HCT116 (cell line): ENCODE measurements at regions not wholly inside any gene's neighbourhood (a gene's known extent, or its start where the extent isn't known, plus 50 kb on each side); places are given as distances from the start of the nearest gene placed in this dataset.

Experiments
- ATAC-seq: fragments of 200-7000 bp; cut with Tn5 transposase; 2 replicates; pipeline ENCODE4 v1.9.1; 2020; ENCODE audit warnings: mild to moderate bottlenecking, moderate library complexity
- BruUV-seq: library from RNA; stranded (reverse); fragments of 400-500 nt; replicated peaks from 2 replicates; lab custom pipeline; 2021; lab: Mats Ljungman, UMichigan
- CTCF ChIA-PET: fragments of 300-600 bp; sonication (Branson Sonifier 250); formaldehyde crosslinking; loops from one replicate; lab custom pipeline; 2021; ENCODE audit warnings: antibody characterized with exemption; lab: Charles Lee
- POLR2A ChIA-PET: fragments of 300-600, 350-600 bp; sonication (Branson Sonifier 250); formaldehyde crosslinking; loops from one replicate; lab custom pipeline; 2021; ENCODE audit warnings: antibody characterized with exemption; lab: Charles Lee
- RAD21 ChIA-PET, 2 experiments: fragments of 300-600 bp; sonication (Branson Sonifier 250); formaldehyde crosslinking; loops; one replicate each; lab custom pipeline; 2023; ENCODE audit warnings: low total read pairs in 2 of 2; ENCODE audit not compliant: uncharacterized antibody in 2 of 2, unreplicated experiment in 2 of 2, low non-redundant PET in 1 of 2; lab: Charles Lee
- DNase-seq: peaks from one replicate; pipeline ENCODE4 v3.0.0-alpha.2; 2010; ENCODE audit warnings: low read depth, low spot score
- H2AFZ ChIP-seq: fragments of 200-600 bp; shearing (Covaris generic), sonication (generic); 2 replicates; pipeline ENCODE4 v1.6.1; 2017; ENCODE audit warnings: low read depth, mixed run types, mixed read lengths, antibody characterized with exemption, low read length; ENCODE audit not compliant: poor library complexity, severe bottlenecking
- H3K27ac ChIP-seq: 2 replicates; pipeline ENCODE4 v1.5.1; 2012; ENCODE audit warnings: low read depth, low read length
- H3K27me3 ChIP-seq: fragments of 200-600 bp; sonication (generic); 2 replicates; pipeline ENCODE4 v1.6.1; 2016; ENCODE audit warnings: mixed run types, low read length, mixed read lengths; ENCODE audit not compliant: insufficient read depth
- H3K36me3 ChIP-seq, 2 experiments: fragments of 200-500 bp in 1 of 2; fragments of 200-600 bp in 1 of 2; sonication (Bioruptor generic) in 1 of 2; sonication (generic) in 1 of 2; 2 replicates each; pipeline versions ENCODE4 v1.5.1 to v1.6.1; 2014 to 2016; ENCODE audit warnings: low read length in 2 of 2, inconsistent platforms in 1 of 2, mixed read lengths in 1 of 2, mixed run types in 1 of 2; ENCODE audit not compliant: insufficient read depth in 2 of 2, control insufficient read depth in 1 of 2
- H3K4me1 ChIP-seq, 2 experiments: fragments of 200-600 bp in 1 of 2; sonication (generic) in 1 of 2; 2 replicates each; pipeline versions ENCODE4 v1.5.1 to v1.6.1; 2012 to 2017; ENCODE audit warnings: low read length in 2 of 2, inconsistent platforms in 1 of 2, mild to moderate bottlenecking in 1 of 2, mixed read lengths in 1 of 2, mixed run types in 1 of 2, moderate library complexity in 1 of 2; ENCODE audit not compliant: insufficient read depth in 2 of 2, control insufficient read depth in 1 of 2
- H3K4me2 ChIP-seq: fragments of 200-600 bp; sonication (generic); 2 replicates; pipeline ENCODE4 v1.6.1; 2017; ENCODE audit warnings: mixed run types, low read length, mixed read lengths
- H3K4me3 ChIP-seq, 2 experiments: fragments of 200-600 bp in 1 of 2; sonication (generic) in 1 of 2; replicated peaks in 1 of 2; 2 replicates each; pipeline ENCODE4 v1.5.1; 2011 to 2016; ENCODE audit warnings: low read length in 2 of 2, control low read depth in 1 of 2, low read depth in 1 of 2, mild to moderate bottlenecking in 1 of 2, mixed read lengths in 1 of 2, mixed run types in 1 of 2
- H3K79me2 ChIP-seq: fragments of 200-600 bp; sonication (generic); 2 replicates; pipeline ENCODE4 v1.6.1; 2017; ENCODE audit warnings: mild to moderate bottlenecking, mixed run types, low read length, moderate library complexity, mixed read lengths; ENCODE audit not compliant: insufficient read depth
- H3K9ac ChIP-seq: fragments of 200-600 bp; sonication (generic); 2 replicates; pipeline ENCODE4 v1.6.1; 2016; ENCODE audit warnings: low read length, mixed read lengths
- H3K9me2 ChIP-seq: fragments of 200-600 bp; sonication (generic), shearing (Covaris generic); 2 replicates; pipeline ENCODE4 v1.6.1; 2017; ENCODE audit warnings: mixed run types, mild to moderate bottlenecking, moderate library complexity; ENCODE audit not compliant: insufficient read depth
- H3K9me3 ChIP-seq, 2 experiments: fragments of 200-500 bp in 1 of 2; fragments of 200-600 bp in 1 of 2; sonication (Bioruptor generic) in 1 of 2; sonication (generic) in 1 of 2; 2 replicates each; pipeline ENCODE4 v1.6.1; 2014 to 2017; ENCODE audit warnings: low read length in 2 of 2, mixed read lengths in 2 of 2, inconsistent platforms in 1 of 2, low read depth in 1 of 2, mild to moderate bottlenecking in 1 of 2, mixed run types in 1 of 2, moderate library complexity in 1 of 2; ENCODE audit not compliant: control insufficient read depth in 1 of 2, insufficient read depth in 1 of 2
- H4K20me1 ChIP-seq: fragments of 200-600 bp; sonication (generic), shearing (Covaris generic); 2 replicates; pipeline ENCODE4 v1.6.1; 2017; ENCODE audit warnings: mixed run types, mild to moderate bottlenecking, moderate library complexity; ENCODE audit not compliant: insufficient read depth
- EZH2phosphoT487 ChIP-seq: fragments of 200-600 bp; IDR thresholded peaks from 2 replicates; pipeline ENCODE4 v1.6.1; 2018; ENCODE audit warnings: antibody characterized with exemption, borderline replicate concordance
- SRF ChIP-seq: IDR thresholded peaks from 2 replicates; pipeline ENCODE4 v1.6.1; 2012; ENCODE audit warnings: low read depth
- TCF7L2 ChIP-seq: IDR thresholded peaks from 2 replicates; pipeline ENCODE4 v1.7.0; 2011; ENCODE audit warnings: borderline replicate concordance, inconsistent platforms; ENCODE audit not compliant: insufficient read depth, insufficient read length; ENCODE audit errors: extremely low read depth
- YY1 ChIP-seq: IDR thresholded peaks from 2 replicates; pipeline ENCODE4 v1.6.1; 2011; ENCODE audit warnings: low read length, low read depth, moderate library complexity, mild to moderate bottlenecking; ENCODE audit not compliant: insufficient replicate concordance; ENCODE audit errors: extremely low read depth
- ZFX ChIP-seq: fragments of 450-650 bp; IDR thresholded peaks from 2 replicates; pipeline ENCODE4 v1.6.1; 2017
- intact Hi-C: fragments of 100-400 bp; cut with micrococcal nuclease; formaldehyde crosslinking; loops from 2 replicates; pipeline ENCODE4 v1.10.0; 2022
- TF ChIP-seq, protein P1 (sequence below): IDR thresholded peaks from 2 replicates; pipeline ENCODE4 v1.6.1; 2012; ENCODE audit warnings: low read depth
- TF ChIP-seq, protein P2 (sequence below): IDR thresholded peaks from 2 replicates; pipeline ENCODE4 v1.6.1; 2012

DNA sequence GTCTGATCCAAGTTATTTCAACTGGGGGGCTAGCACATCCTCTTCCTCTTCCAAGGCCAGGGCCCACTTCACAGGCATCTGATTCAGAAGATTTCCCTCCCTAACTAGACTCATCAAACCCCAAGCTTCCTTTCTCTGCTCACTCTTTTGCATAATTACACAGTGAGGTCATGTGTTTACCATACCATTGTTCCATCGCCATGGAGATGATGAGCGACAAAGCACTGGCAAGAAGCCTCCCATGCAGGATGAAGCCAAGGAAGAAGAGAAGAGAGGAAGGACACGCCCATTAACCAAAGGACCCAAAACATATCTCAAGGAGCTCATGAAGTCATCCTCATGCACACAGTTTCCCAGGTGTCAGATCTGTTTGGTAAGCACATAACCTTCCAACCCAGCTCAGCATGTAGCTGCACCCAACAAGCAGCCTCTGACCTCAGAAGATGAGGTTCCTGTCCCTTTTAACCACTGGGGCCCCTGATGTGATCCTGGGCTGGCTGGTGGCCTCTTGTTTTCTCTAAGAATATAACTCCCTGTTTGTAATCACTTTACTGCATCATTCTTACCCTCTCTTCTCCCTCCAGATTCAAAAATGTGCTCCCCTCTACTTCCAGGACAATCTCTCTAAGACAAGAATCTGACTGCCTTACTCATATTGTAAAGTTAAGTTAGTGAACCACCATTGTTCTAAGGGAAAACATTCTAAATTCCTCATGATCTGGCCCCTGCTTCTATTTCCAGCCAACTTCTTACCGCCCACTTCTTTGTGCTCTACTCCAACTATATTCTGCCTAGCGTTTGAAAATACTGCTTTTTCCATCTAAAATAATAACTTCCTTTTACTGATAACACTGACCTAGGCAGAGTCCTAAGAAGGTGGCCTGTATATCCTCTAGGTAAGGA is 190.1 kb downstream of the TTC32 start:
- Histone ChIP-seq H2AFZ (no peak overlapping the region), H3K4me2 (peak overlapping the region; percentile 13; the same call in 1 of the 2 replicates), H3K36me3 (no peaks in the 10 kb centered on the region), H3K9me2 (no peaks in the 10 kb centered on the region; the same call in 1 of the 2 replicates), H4K20me1 (no peaks in the 10 kb centered on the region), H3K27ac (no peak overlapping the region), H3K9ac (no peak overlapping the region), H3K27me3 (no peaks in the 10 kb centered on the region), H3K4me3 (no peak overlapping the region), H3K4me1 (peaks cover 0 to 7% of the 10 kb centered on the region in 2 experiments; a peak in 2 of 4 replicates), H3K79me2 (no peaks in the 10 kb centered on the region), H3K9me3 (no peaks in the 10 kb centered on the region)
- intact Hi-C loops: no loop called here
- POLR2A ChIA-PET: no interaction called here
- RAD21 ChIA-PET: no interaction called here
- TF ChIP-seq SRF (no peak), EZH2phosphoT487 (no peak), YY1 (no peak), ZFX (no peak), TCF7L2 (no peak)
- TF ChIP-seq, protein P1, sequence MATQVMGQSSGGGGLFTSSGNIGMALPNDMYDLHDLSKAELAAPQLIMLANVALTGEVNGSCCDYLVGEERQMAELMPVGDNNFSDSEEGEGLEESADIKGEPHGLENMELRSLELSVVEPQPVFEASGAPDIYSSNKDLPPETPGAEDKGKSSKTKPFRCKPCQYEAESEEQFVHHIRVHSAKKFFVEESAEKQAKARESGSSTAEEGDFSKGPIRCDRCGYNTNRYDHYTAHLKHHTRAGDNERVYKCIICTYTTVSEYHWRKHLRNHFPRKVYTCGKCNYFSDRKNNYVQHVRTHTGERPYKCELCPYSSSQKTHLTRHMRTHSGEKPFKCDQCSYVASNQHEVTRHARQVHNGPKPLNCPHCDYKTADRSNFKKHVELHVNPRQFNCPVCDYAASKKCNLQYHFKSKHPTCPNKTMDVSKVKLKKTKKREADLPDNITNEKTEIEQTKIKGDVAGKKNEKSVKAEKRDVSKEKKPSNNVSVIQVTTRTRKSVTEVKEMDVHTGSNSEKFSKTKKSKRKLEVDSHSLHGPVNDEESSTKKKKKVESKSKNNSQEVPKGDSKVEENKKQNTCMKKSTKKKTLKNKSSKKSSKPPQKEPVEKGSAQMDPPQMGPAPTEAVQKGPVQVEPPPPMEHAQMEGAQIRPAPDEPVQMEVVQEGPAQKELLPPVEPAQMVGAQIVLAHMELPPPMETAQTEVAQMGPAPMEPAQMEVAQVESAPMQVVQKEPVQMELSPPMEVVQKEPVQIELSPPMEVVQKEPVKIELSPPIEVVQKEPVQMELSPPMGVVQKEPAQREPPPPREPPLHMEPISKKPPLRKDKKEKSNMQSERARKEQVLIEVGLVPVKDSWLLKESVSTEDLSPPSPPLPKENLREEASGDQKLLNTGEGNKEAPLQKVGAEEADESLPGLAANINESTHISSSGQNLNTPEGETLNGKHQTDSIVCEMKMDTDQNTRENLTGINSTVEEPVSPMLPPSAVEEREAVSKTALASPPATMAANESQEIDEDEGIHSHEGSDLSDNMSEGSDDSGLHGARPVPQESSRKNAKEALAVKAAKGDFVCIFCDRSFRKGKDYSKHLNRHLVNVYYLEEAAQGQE: no peak
- TF ChIP-seq, protein P2, sequence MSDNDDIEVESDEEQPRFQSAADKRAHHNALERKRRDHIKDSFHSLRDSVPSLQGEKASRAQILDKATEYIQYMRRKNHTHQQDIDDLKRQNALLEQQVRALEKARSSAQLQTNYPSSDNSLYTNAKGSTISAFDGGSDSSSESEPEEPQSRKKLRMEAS: no peak
- BruUV-seq: no TSS peak
- ATAC-seq (peak; percentile 52; the same call in 1 of the 2 replicates), DNase-seq (peak; percentile 38)
- CTCF ChIA-PET: no interaction called here
